VCaP (cell line): ENCODE measurements at regions not wholly inside any gene's neighbourhood (a gene's known extent, or its start where the extent isn't known, plus 50 kb on each side); places are given as distances from the start of the nearest gene placed in this dataset.

Experiments
- H3K27ac ChIP-seq: fragments of 450-650 bp; 2 replicates; pipeline ENCODE4 v1.5.1; 2017
- CTCF ChIP-seq: fragments of 450-650 bp; conservative IDR thresholded peaks from 2 replicates; pipeline ENCODE4 v1.5.1; 2017; ENCODE audit warnings: mild to moderate bottlenecking, moderate library complexity

- TF ChIP-seq CTCF = no peak
- no peak overlapping the region for H3K27ac ChIP-seq
Measured at GRCh38 chr5:36755342-36755741, 121.2 kb upstream of the NIPBL start.

GRCh38 chr5:36755920-36756488 lies 120.6 kb upstream of the NIPBL start:
- H3K27ac ChIP-seq = no peak overlapping the region
- TF ChIP-seq CTCF = no peak

GRCh38 chr5:36756848-36757247 lies 119.7 kb upstream of the NIPBL start:
- no peak overlapping the region for H3K27ac ChIP-seq

GRCh38 chr5:36759117-36759516 lies 117.5 kb upstream of the NIPBL start:
- no peak for TF ChIP-seq CTCF
- H3K27ac ChIP-seq = no peak overlapping the region

More at GRCh38 chr5:36756848-36757247, 119.7 kb upstream of the NIPBL start:
- TF ChIP-seq CTCF = no peak

- no peak for TF ChIP-seq CTCF
- no peak overlapping the region for H3K27ac ChIP-seq
Measured at GRCh38 chr5:36763454-36763853, 113.1 kb upstream of the NIPBL start.

- no peak for TF ChIP-seq CTCF
- no peak overlapping the region for H3K27ac ChIP-seq
Measured at GRCh38 chr5:36765876-36766275, 110.7 kb upstream of the NIPBL start.

GRCh38 chr5:36766981-36767380 lies 109.6 kb upstream of the NIPBL start:
- TF ChIP-seq CTCF = no peak
- no peak overlapping the region for H3K27ac ChIP-seq

GRCh38 chr5:36768450-36768849 lies 108.1 kb upstream of the NIPBL start:
- H3K27ac ChIP-seq = no peak overlapping the region
- no peak for TF ChIP-seq CTCF
